ENCODE measurements at regions not wholly inside any gene's neighbourhood (a gene's known extent, or its start where the extent isn't known, plus 50 kb on each side); places are given as distances from the start of the nearest gene placed in this dataset.

DNA sequence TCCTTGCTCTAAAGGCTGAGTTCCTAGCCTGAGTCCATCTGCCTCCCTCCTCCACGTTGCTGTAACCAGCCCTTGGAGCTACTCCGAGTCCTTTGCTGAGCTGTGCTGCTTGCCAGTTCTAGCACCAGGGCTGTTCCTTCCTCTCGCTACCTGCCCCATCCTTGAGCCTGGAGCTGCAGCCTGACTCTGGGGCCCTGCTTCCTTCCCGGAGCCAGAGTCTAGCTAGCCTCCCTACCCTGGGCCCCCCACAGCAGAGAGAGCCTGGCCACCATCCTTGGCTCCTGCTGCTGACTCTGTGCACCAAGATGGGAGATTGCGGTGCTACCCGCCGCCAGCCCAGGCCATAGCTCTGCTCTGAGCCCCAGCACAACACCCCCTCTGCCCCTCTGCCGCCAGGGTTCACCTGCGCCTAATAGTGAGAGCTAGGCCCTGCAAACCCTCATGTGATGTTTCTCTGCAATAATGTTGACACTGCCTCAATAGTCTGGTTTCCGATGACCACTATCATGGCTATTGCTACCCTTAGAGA, 135.9 kb upstream of the ASB18 start:
- TF ChIP-seq, protein P1, sequence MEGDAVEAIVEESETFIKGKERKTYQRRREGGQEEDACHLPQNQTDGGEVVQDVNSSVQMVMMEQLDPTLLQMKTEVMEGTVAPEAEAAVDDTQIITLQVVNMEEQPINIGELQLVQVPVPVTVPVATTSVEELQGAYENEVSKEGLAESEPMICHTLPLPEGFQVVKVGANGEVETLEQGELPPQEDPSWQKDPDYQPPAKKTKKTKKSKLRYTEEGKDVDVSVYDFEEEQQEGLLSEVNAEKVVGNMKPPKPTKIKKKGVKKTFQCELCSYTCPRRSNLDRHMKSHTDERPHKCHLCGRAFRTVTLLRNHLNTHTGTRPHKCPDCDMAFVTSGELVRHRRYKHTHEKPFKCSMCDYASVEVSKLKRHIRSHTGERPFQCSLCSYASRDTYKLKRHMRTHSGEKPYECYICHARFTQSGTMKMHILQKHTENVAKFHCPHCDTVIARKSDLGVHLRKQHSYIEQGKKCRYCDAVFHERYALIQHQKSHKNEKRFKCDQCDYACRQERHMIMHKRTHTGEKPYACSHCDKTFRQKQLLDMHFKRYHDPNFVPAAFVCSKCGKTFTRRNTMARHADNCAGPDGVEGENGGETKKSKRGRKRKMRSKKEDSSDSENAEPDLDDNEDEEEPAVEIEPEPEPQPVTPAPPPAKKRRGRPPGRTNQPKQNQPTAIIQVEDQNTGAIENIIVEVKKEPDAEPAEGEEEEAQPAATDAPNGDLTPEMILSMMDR (conservative IDR thresholded peaks at IDR 0.05; ENCODE audit: low read length) = no peak
- no peak for TF ChIP-seq EZH2phosphoT487 (IDR thresholded peaks at IDR 0.05; ENCODE audit: borderline replicate concordance)
